K562 (cell line): ENCODE measurements at regions not wholly inside any gene's neighbourhood (a gene's known extent, or its start where the extent isn't known, plus 50 kb on each side); places are given as distances from the start of the nearest gene placed in this dataset.

Experiments used
- ATF3 ChIP-seq, 2 experiments: fragments of 450-650 bp in 1 of 2; sonication (generic) in 1 of 2; formaldehyde crosslinking in 1 of 2; IDR thresholded peaks in 1 of 2; conservative IDR thresholded peaks in 1 of 2; 2 replicates each; pipeline versions ENCODE4 v1.6.1 to v1.8.1; 2016 to 2023; ENCODE audit warnings: mild to moderate bottlenecking in 2 of 2, moderate library complexity in 2 of 2, inconsistent platforms in 1 of 2, missing genetic modification reagents in 1 of 2
- BCLAF1 ChIP-seq, 2 experiments: fragments of 450-650 bp in 1 of 2; IDR thresholded peaks; 2 replicates each; pipeline ENCODE4 v1.6.1; 2011 to 2017; ENCODE audit warnings: low read depth in 2 of 2, antibody characterized with exemption in 1 of 2, borderline replicate concordance in 1 of 2, low read length in 1 of 2, mild to moderate bottlenecking in 1 of 2, mixed read lengths in 1 of 2; ENCODE audit not compliant: control insufficient read depth in 1 of 2
- CTCF ChIP-seq, 3 experiments: IDR thresholded peaks in 2 of 3; conservative IDR thresholded peaks in 1 of 3; 2 replicates each; pipeline ENCODE4 v1.5.1; 2011 to 2012; ENCODE audit warnings: low read length in 3 of 3, mild to moderate bottlenecking in 3 of 3, control low read depth in 2 of 3, improper control_type of control experiment in 1 of 3, inconsistent platforms in 1 of 3, low read depth in 1 of 3, mixed read lengths in 1 of 3, moderate library complexity in 1 of 3; ENCODE audit not compliant: insufficient read depth in 2 of 3
- GABPB1 ChIP-seq: sonication (generic); formaldehyde crosslinking; IDR thresholded peaks from 2 replicates; pipeline ENCODE4 v1.8.0; 2022; ENCODE audit warnings: mild to moderate bottlenecking, missing genetic modification reagents
- HDAC2 ChIP-seq: fragments of 450-650 bp; IDR thresholded peaks from 2 replicates; pipeline ENCODE4 v1.6.1; 2016; ENCODE audit warnings: mild to moderate bottlenecking
- KDM1A ChIP-seq, 2 experiments: fragments of 450-650 bp; IDR thresholded peaks; 2 replicates each; pipeline ENCODE4 v1.6.1; 2016; ENCODE audit warnings: mild to moderate bottlenecking in 2 of 2
- LCOR ChIP-seq: sonication (generic); formaldehyde crosslinking; IDR thresholded peaks from 2 replicates; pipeline ENCODE4 v1.8.0; 2022; ENCODE audit warnings: mild to moderate bottlenecking, missing genetic modification reagents
- NFXL1 ChIP-seq: fragments of 450-650 bp; formaldehyde crosslinking; IDR thresholded peaks from 2 replicates; pipeline ENCODE4 v1.4.0; 2021; ENCODE audit warnings: mild to moderate bottlenecking
- SMC3 ChIP-seq: conservative IDR thresholded peaks from 2 replicates; pipeline ENCODE4 v1.6.1; 2011; ENCODE audit warnings: low read depth, low read length, improper control_type of control experiment; ENCODE audit not compliant: insufficient read depth
- SREBF2 ChIP-seq: sonication (generic); formaldehyde crosslinking; IDR thresholded peaks from 2 replicates; pipeline ENCODE4 v1.4.0; 2020; ENCODE audit warnings: mild to moderate bottlenecking, missing genetic modification reagents
- ZC3H4 ChIP-seq: sonication (generic); formaldehyde crosslinking; IDR thresholded peaks from 2 replicates; pipeline ENCODE4 v1.9.0; 2021; ENCODE audit warnings: missing genetic modification reagents, borderline replicate concordance
- ZNF134 ChIP-seq: fragments of 250-450 bp; sonication (Bioruptor Pico); conservative IDR thresholded peaks from 2 replicates; pipeline ENCODE4 v1.4.0; 2020
- ZNF431 ChIP-seq: sonication (generic); formaldehyde crosslinking; IDR thresholded peaks from 2 replicates; pipeline ENCODE4 v1.8.0; 2022; ENCODE audit warnings: mild to moderate bottlenecking, missing genetic modification reagents
- ZNF561 ChIP-seq: fragments of 450-650 bp; formaldehyde crosslinking; conservative IDR thresholded peaks from 2 replicates; pipeline ENCODE4 v1.4.0; 2020; ENCODE audit warnings: mild to moderate bottlenecking, moderate library complexity

GRCh38 chr5:135714126-135714894 is 120.2 kb upstream of the SLC25A48 start:
- TF ChIP-seq BCLAF1 (IDR thresholded peaks at IDR 0.05; ENCODE audit: borderline replicate concordance in 1 of 2, control insufficient read depth in 1 of 2, low read depth in 2 of 2, low read length in 1 of 2) (no peak), ZNF134 (CRISPR knock-in tag) (no peak), ZNF561 (CRISPR knock-in tag) (no peak), GABPB1 (CRISPR knock-in tag) (no peak), HDAC2 (no peak), ZNF431 (CRISPR knock-in tag) (no peak), SREBF2 (CRISPR knock-in tag) (no peak), CTCF (IDR thresholded peaks at IDR 0.05 in 2 of 3, conservative IDR thresholded peaks at IDR 0.05 in 1 of 3; ENCODE audit: insufficient read depth in 2 of 3, low read depth in 1 of 3, low read length in 3 of 3) (no peak), NFXL1 (CRISPR knock-in tag) (no peak), ATF3 (IDR thresholded peaks at IDR 0.05) (no peak), ATF3 (CRISPR knock-in tag; conservative IDR thresholded peaks at IDR 0.05) (no peak), ZC3H4 (no peak), SMC3 (no peak), LCOR (CRISPR knock-in tag) (no peak), KDM1A (IDR thresholded peaks at IDR 0.05) (no peak)
